RCC 7860 (cell line): ENCODE measurements at regions not wholly inside any gene's neighbourhood (a gene's known extent, or its start where the extent isn't known, plus 50 kb on each side); places are given as distances from the start of the nearest gene placed in this dataset.
"Not testable (repeated sequence)": the region's sequence is repeated elsewhere in the genome, so short reads cannot be mapped to it uniquely, and the experiment has no call there.

ENCODE experiments used
- DNase-seq: peaks from one replicate; pipeline ENCODE4 v3.0.0-alpha.2; 2015; ENCODE audit warnings: low spot score
- FAIRE-seq: peaks from 2 replicates; lab custom pipeline; 2012; peaks lifted over from hg19 to GRCh38; lab: Jason Lieb, UNC

- DNase-seq: no peak
- FAIRE-seq: no peak
Observed at GRCh38 chr3:140752499-140752898, 74.6 kb downstream of the TRIM42 start.

GRCh38 chr3:140753865-140754754, 76.2 kb downstream of the TRIM42 start:
- DNase-seq (no peak), FAIRE-seq (no peak)

GRCh38 chr3:140754936-140755335, 77.1 kb downstream of the TRIM42 start:
- no peak for DNase-seq
- no peak for FAIRE-seq

GRCh38 chr3:140756240-140757016, 78.6 kb downstream of the TRIM42 start:
- no peak for FAIRE-seq
- no peak for DNase-seq

- FAIRE-seq: no peak
- no peak for DNase-seq
Observed at GRCh38 chr3:140758791-140759444, 81.1 kb downstream of the TRIM42 start.

GRCh38 chr3:140760324-140761075, 82.6 kb downstream of the TRIM42 start:
- DNase-seq: no peak
- no peak for FAIRE-seq

GRCh38 chr3:140761076-140761639, 83.3 kb downstream of the TRIM42 start:
- no peak for DNase-seq
- no peak for FAIRE-seq

GRCh38 chr3:140762746-140763145, 84.9 kb downstream of the TRIM42 start:
- DNase-seq (no peak), FAIRE-seq (no peak)

GRCh38 chr3:140763532-140763931, 85.7 kb downstream of the TRIM42 start:
- FAIRE-seq (no peak), DNase-seq (no peak)

- DNase-seq: no peak
- no peak for FAIRE-seq
Observed at GRCh38 chr3:140765246-140765645, 87.4 kb downstream of the TRIM42 start.

GRCh38 chr3:140766465-140766864, 88.6 kb downstream of the TRIM42 start:
- no peak for FAIRE-seq

GRCh38 chr3:140767566-140767965, 89.7 kb downstream of the TRIM42 start:
- no peak for DNase-seq
- FAIRE-seq: no peak

More at GRCh38 chr3:140766465-140766864, 88.6 kb downstream of the TRIM42 start:
- no peak for DNase-seq

- FAIRE-seq: no peak
- no peak for DNase-seq
Observed at GRCh38 chr3:140768941-140769340, 91.1 kb downstream of the TRIM42 start.

GRCh38 chr3:140769951-140770350, 92.1 kb downstream of the TRIM42 start:
- DNase-seq (no peak), FAIRE-seq (no peak)

- DNase-seq: no peak
- FAIRE-seq: no peak
Observed at GRCh38 chr3:140770977-140771667, 93.3 kb downstream of the TRIM42 start.

GRCh38 chr3:140777631-140778233, 99.9 kb downstream of the TRIM42 start:
- DNase-seq (no peak), FAIRE-seq (no peak)

- DNase-seq (no peak), FAIRE-seq (no peak)
Observed at GRCh38 chr3:140791368-140791767, 113.5 kb downstream of the TRIM42 start.

GRCh38 chr3:140794507-140794906, 116.6 kb downstream of the TRIM42 start:
- FAIRE-seq (no peak), DNase-seq (no peak)

GRCh38 chr3:140802898-140803297, 125.0 kb downstream of the TRIM42 start:
- DNase-seq, FAIRE-seq: not testable (repeated sequence)
